Mammary epithelial cell (primary cell): ENCODE measurements at regions not wholly inside any gene's neighbourhood (a gene's known extent, or its start where the extent isn't known, plus 50 kb on each side); places are given as distances from the start of the nearest gene placed in this dataset.

Experiments used
- CTCF ChIP-seq, 2 donors: IDR thresholded peaks in 1 of 2; conservative IDR thresholded peaks in 1 of 2; 2 replicates each; pipeline ENCODE4 v1.5.1; 2011 to 2012; ENCODE audit warnings: inconsistent platforms in 2 of 2, low read length in 2 of 2, mild to moderate bottlenecking in 2 of 2, control low read depth in 1 of 2, low read depth in 1 of 2; ENCODE audit not compliant: insufficient read depth in 1 of 2; ENCODE audit errors: extremely low read depth in 1 of 2
- EZH2 ChIP-seq: IDR thresholded peaks from 2 replicates; pipeline ENCODE4 v1.6.1; 2012; ENCODE audit warnings: low read length, inconsistent platforms, borderline replicate concordance

DNA sequence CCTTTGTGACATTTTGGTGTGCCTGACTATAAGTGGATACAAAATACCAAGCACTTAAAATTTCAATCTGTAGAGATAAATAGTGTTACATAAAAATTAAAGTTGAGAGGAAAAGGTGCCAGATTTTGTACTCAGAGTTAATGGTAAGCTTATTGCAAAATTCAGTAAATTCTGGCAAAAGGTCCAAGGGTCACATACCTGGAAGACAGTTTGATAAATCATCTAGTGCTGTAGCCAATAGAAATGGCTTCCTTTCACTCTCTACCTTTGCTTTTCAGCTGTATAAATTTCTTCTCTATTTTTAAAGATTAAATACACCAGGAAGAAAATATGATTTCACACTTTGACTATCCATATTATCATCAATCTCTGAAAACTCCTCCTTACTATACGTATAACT, 690.2 kb upstream of the NRSN1 start:
- TF ChIP-seq CTCF (conservative IDR thresholded peaks at IDR 0.05 in 1 of 2, IDR thresholded peaks at IDR 0.05 in 1 of 2; ENCODE audit: extremely low read depth in 1 of 2, insufficient read depth in 1 of 2, low read depth in 1 of 2, low read length in 2 of 2) (no peak), EZH2 (no peak)
